Uterus (tissue), 2 donors: ENCODE measurements at regions not wholly inside any gene's neighbourhood (a gene's known extent, or its start where the extent isn't known, plus 50 kb on each side); places are given as distances from the start of the nearest gene placed in this dataset.

Source experiments
- POLR2A ChIP-seq, 2 donors: fragments of 450-650 bp; IDR thresholded peaks; one replicate each; pipeline ENCODE4 v1.6.1; 2016; ENCODE audit warnings: antibody characterized with exemption in 2 of 2, mild to moderate bottlenecking in 1 of 2, moderate library complexity in 1 of 2
- TF ChIP-seq, protein P1 (sequence below), 4 experiments: fragments of 200-600 bp in 2 of 4; fragments of 450-650 bp in 2 of 4; sonication (generic) in 2 of 4; IDR thresholded peaks; one replicate each; pipeline ENCODE4 v1.5.1; 2016 to 2019; ENCODE audit warnings: antibody characterized with exemption in 4 of 4, mild to moderate bottlenecking in 2 of 4, moderate library complexity in 1 of 4

DNA sequence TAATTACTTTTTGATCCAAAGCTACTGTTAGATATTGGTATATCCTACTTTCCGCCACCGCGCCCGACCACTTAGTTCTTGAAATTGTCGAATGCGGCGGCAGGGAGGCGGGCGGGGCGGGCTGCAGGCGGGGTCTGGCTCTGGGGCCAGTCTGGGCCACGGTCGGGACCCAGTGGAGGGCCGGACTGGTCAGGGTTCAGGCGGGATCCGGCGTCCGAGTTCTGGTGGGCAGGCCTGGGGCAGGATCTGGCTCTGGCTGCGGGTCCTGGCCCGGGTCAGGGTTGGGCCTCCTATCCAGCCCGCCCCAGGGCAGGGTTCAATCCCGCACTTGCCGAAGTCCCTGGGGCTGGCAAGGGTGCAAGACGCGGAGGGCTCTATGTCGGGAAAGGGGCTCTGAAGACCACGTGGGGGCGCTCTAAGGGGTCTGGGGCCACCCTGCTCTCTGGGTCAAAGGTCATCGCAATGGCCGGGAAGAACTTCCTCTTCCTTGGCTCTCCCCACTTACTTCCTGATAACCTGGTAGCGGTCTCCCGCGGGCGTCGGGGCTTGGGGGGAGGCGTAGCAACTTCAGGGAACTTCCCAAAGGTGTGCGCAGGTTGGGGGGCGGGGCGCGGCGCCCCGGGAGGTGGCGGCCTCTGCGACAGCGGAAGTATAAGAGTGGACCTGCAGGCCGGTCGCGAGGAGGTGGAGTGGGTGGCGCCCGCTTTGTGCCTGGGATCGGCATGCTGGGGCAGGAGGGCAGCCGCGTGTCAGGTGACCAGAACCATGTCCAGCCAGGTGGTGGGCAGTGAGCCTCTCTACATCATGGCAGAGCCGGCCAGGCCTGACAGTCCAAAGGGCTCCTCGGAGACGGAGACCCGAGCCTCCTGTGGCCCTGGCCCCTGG is 83.4 kb downstream of the MRPL57 start:
- TF ChIP-seq, protein P1, sequence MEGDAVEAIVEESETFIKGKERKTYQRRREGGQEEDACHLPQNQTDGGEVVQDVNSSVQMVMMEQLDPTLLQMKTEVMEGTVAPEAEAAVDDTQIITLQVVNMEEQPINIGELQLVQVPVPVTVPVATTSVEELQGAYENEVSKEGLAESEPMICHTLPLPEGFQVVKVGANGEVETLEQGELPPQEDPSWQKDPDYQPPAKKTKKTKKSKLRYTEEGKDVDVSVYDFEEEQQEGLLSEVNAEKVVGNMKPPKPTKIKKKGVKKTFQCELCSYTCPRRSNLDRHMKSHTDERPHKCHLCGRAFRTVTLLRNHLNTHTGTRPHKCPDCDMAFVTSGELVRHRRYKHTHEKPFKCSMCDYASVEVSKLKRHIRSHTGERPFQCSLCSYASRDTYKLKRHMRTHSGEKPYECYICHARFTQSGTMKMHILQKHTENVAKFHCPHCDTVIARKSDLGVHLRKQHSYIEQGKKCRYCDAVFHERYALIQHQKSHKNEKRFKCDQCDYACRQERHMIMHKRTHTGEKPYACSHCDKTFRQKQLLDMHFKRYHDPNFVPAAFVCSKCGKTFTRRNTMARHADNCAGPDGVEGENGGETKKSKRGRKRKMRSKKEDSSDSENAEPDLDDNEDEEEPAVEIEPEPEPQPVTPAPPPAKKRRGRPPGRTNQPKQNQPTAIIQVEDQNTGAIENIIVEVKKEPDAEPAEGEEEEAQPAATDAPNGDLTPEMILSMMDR (IDR thresholded peaks at IDR 0.05), result no peak
- TF ChIP-seq POLR2A (IDR thresholded peaks at IDR 0.05), result no peak
